Neural progenitor cell (in vitro differentiated cells): ENCODE measurements at regions not wholly inside any gene's neighbourhood (a gene's known extent, or its start where the extent isn't known, plus 50 kb on each side); places are given as distances from the start of the nearest gene placed in this dataset.

Source experiments
- CTCF ChIP-seq: fragments of 200-600 bp; sonication (generic); IDR thresholded peaks from 2 replicates; pipeline ENCODE4 v1.5.1; 2017; ENCODE audit warnings: antibody characterized with exemption, mild to moderate bottlenecking
- EZH2phosphoT487 ChIP-seq: fragments of 200-600 bp; sonication (generic); IDR thresholded peaks from 2 replicates; pipeline ENCODE4 v1.6.1; 2017; ENCODE audit warnings: antibody characterized with exemption

GRCh38 chr12:69129564-69129963 lies 109.8 kb upstream of the CPSF6 start:
- TF ChIP-seq CTCF (no peak), EZH2phosphoT487 (no peak)
